K562 (cell line): ENCODE measurements at regions not wholly inside any gene's neighbourhood (a gene's known extent, or its start where the extent isn't known, plus 50 kb on each side); places are given as distances from the start of the nearest gene placed in this dataset.

Experiments used
- ATAC-seq: fragments of 200-7000 bp; cut with Tn5 transposase; 3 replicates; pipeline ENCODE4 v1.9.1; 2020; ENCODE audit warnings: moderate library complexity
- BruUV-seq: library from RNA; stranded (reverse); fragments of 400-500 nt; replicated peaks from 2 replicates; lab custom pipeline; 2021; lab: Mats Ljungman, UMichigan
- CTCF ChIA-PET: fragments of 300-600 bp; formaldehyde crosslinking; extraction: SDS; loops from one replicate; lab custom pipeline; 2021; ENCODE audit warnings: low intra/inter-chr PET ratio; lab: Yijun Ruan, JAX
- POLR2A ChIA-PET: fragments of 300-600, 350-650 bp; sonication (Branson Sonifier 250); formaldehyde crosslinking; extraction: SDS; loops from one replicate; lab custom pipeline; 2021; ENCODE audit warnings: antibody characterized with exemption, inconsistent platforms; lab: Yijun Ruan, JAX
- DNase-seq, 4 experiments: peaks; one replicate each; pipeline versions ENCODE4 v3.0.0 to v3.0.0-alpha.2; 2011 to 2018; ENCODE audit warnings: low spot score in 3 of 4, mixed read lengths in 3 of 4; ENCODE audit errors: extremely low read depth in 1 of 4
- FAIRE-seq: peaks from 2 replicates; lab custom pipeline; 2011; peaks lifted over from hg19 to GRCh38; lab: Jason Lieb, UNC
- H2AFZ ChIP-seq: 2 replicates; pipeline ENCODE4 v1.6.0; 2011; ENCODE audit warnings: low read depth, low read length, control low read depth, inconsistent platforms
- H3K27ac ChIP-seq: fragments of 200-600 bp; 3 replicates; pipeline ENCODE4 v1.8.0; 2011; ENCODE audit warnings: low read depth, mild to moderate bottlenecking, control low read depth, inconsistent platforms, low read length, moderate library complexity, mixed read lengths; ENCODE audit errors: extremely low read depth
- H3K27me3 ChIP-seq, 2 experiments: fragments of 300-600 bp in 1 of 2; 2 replicates in 1 of 2; 3 replicates in 1 of 2; pipeline versions ENCODE4 v1.6.0 to v1.8.0; 2011; ENCODE audit warnings: inconsistent platforms in 2 of 2, low read length in 2 of 2, mild to moderate bottlenecking in 1 of 2, mixed read lengths in 1 of 2, moderate library complexity in 1 of 2; ENCODE audit not compliant: control insufficient read depth in 2 of 2, insufficient read depth in 2 of 2
- H3K36me3 ChIP-seq: fragments of 300-600 bp; 3 replicates; pipeline ENCODE4 v1.8.0; 2011; ENCODE audit warnings: mild to moderate bottlenecking, low read length, inconsistent platforms; ENCODE audit not compliant: control insufficient read depth, insufficient read depth
- H3K4me1 ChIP-seq, 2 experiments: fragments of 200-600 bp in 1 of 2; replicated peaks in 1 of 2; 2 replicates in 1 of 2; 3 replicates in 1 of 2; pipeline versions ENCODE4 v1.5.1 to v1.8.0; 2011; ENCODE audit warnings: inconsistent platforms in 2 of 2, low read length in 2 of 2, mild to moderate bottlenecking in 1 of 2, mixed read lengths in 1 of 2, moderate library complexity in 1 of 2; ENCODE audit not compliant: control insufficient read depth in 2 of 2, insufficient read depth in 2 of 2
- H3K4me2 ChIP-seq: 2 replicates; pipeline ENCODE4 v1.6.1; 2011; ENCODE audit warnings: low read length, control low read depth, inconsistent platforms, mixed read lengths; ENCODE audit not compliant: insufficient read depth
- H3K4me3 ChIP-seq: fragments of 200-600 bp; sonication (generic), shearing (Covaris generic); 2 replicates; pipeline ENCODE4 v1.5.1; 2016; ENCODE audit warnings: control low read depth, inconsistent platforms
- H3K79me2 ChIP-seq: fragments of 200-600 bp; 3 replicates; pipeline ENCODE4 v1.8.0; 2011; ENCODE audit warnings: low read length, inconsistent platforms; ENCODE audit not compliant: control insufficient read depth, insufficient read depth
- H3K9ac ChIP-seq, 2 experiments: 2 replicates each; pipeline versions ENCODE4 v1.6.0 to v1.6.1; 2011; ENCODE audit warnings: low read depth in 2 of 2, low read length in 2 of 2, control low read depth in 1 of 2, inconsistent platforms in 1 of 2, mild to moderate bottlenecking in 1 of 2, mixed read lengths in 1 of 2; ENCODE audit not compliant: insufficient read depth in 1 of 2
- H3K9me1 ChIP-seq: one replicate; pipeline ENCODE4 v1.6.0; 2011; ENCODE audit warnings: inconsistent platforms, mild to moderate bottlenecking, low read length, moderate library complexity; ENCODE audit not compliant: control insufficient read depth, insufficient read depth
- H3K9me3 ChIP-seq: replicated peaks from 2 replicates; pipeline ENCODE4 v1.5.1; 2011; ENCODE audit warnings: low read depth, low read length, inconsistent platforms; ENCODE audit not compliant: control insufficient read depth, insufficient read depth
- H4K20me1 ChIP-seq: replicated peaks from 2 replicates; pipeline ENCODE4 v1.6.1; 2011; ENCODE audit warnings: low read length, inconsistent platforms, mixed read lengths; ENCODE audit not compliant: control insufficient read depth, insufficient read depth
- ARHGAP35 ChIP-seq: fragments of 450-650 bp; IDR thresholded peaks from 2 replicates; pipeline ENCODE4 v1.6.1; 2018; ENCODE audit not compliant: partially characterized antibody
- CEBPZ ChIP-seq: fragments of 150-350 bp; IDR thresholded peaks from 2 replicates; pipeline ENCODE4 v1.6.1; 2014; ENCODE audit warnings: low read depth, mild to moderate bottlenecking, low read length, borderline replicate concordance
- MEIS2 ChIP-seq: fragments of 450-650 bp; IDR thresholded peaks from 2 replicates; pipeline ENCODE4 v1.6.1; 2014; ENCODE audit warnings: mild to moderate bottlenecking; ENCODE audit not compliant: partially characterized antibody
- WGBS: fragments of 100-300 bp; shearing (Covaris generic); methylation state at CpG from one replicate; pipeline ENCODE4 v1.1.6; 2016; ENCODE audit warnings: low coverage, mixed read lengths; ENCODE audit not compliant: insufficient coverage; ENCODE audit errors: missing lambda C conversion rate; 5-methylcytosine and 5-hydroxymethylcytosine counted together
- in situ Hi-C: fragments of 300-500 bp; cut with MboI; formaldehyde crosslinking; loops from 4 replicates; pipeline ENCODE4 v1.15.0; 2018; ENCODE audit warnings: inconsistent platforms, mixed read lengths
- intact Hi-C: fragments of 100-400 bp; cut with micrococcal nuclease; formaldehyde crosslinking; loops from 2 replicates; pipeline ENCODE4 v1.14.2; 2022

- intact Hi-C loops = no loop called here
- POLR2A ChIA-PET = interaction anchor here (0.7 kb wide), 1 partner anchor 785 kb away, joined by 3 read pairs; no protein-coding TSS in a partner anchor
Measured at GRCh38 chr2:145352484-145352883, 832.6 kb upstream of the ZEB2 start.

More at GRCh38 chr2:145352484-145352883, 832.6 kb upstream of the ZEB2 start:
- H3K4me3 ChIP-seq = no peak overlapping the region
- TF ChIP-seq CEBPZ (no peak), MEIS2 (peak; percentile 36), ARHGAP35 (no peak)
- no peaks in the 10 kb centered on the region for H4K20me1 ChIP-seq
- H3K27ac ChIP-seq = no peak overlapping the region
- H3K9ac ChIP-seq = no peak overlapping the region
- CTCF ChIA-PET = no interaction called here
- no peaks in the 10 kb centered on the region for H3K27me3 ChIP-seq
- no TSS peak for BruUV-seq
- H3K36me3 ChIP-seq = no peaks in the 10 kb centered on the region
- H3K9me3 ChIP-seq = no peaks in the 10 kb centered on the region
- DNase-seq = no peak
- in situ Hi-C loops = no loop called here
- no peak for ATAC-seq
- H2AFZ ChIP-seq = peak overlapping the region; percentile 64
- no peaks in the 10 kb centered on the region for H3K79me2 ChIP-seq
- no peak for FAIRE-seq
- no peaks in the 10 kb centered on the region for H3K9me1 ChIP-seq
- H3K4me1 ChIP-seq = no peaks in the 10 kb centered on the region; a peak in 1 of 5 replicates
- 35% methylated on average over 5 of the region's 5 CpGs for WGBS
- H3K4me2 ChIP-seq = no peak overlapping the region
